NCI-H446 (cell line): ENCODE measurements at regions not wholly inside any gene's neighbourhood (a gene's known extent, or its start where the extent isn't known, plus 50 kb on each side); places are given as distances from the start of the nearest gene placed in this dataset.

ENCODE experiments used
- DNase-seq, 2 experiments: peaks; one replicate each; lab custom pipeline; 2025; lab: John Stamatoyannopoulos, UW

- DNase-seq, result no peak
These were observed 311.3 kb upstream of the ZMIZ1 start for GRCh38 chr10:78757344-78757925.

GRCh38 chr10:78758176-78758575 is 310.6 kb upstream of the ZMIZ1 start:
- DNase-seq, result no peak

- no peak for DNase-seq
These were observed 309.2 kb upstream of the ZMIZ1 start for GRCh38 chr10:78759456-78760120.

DNA sequence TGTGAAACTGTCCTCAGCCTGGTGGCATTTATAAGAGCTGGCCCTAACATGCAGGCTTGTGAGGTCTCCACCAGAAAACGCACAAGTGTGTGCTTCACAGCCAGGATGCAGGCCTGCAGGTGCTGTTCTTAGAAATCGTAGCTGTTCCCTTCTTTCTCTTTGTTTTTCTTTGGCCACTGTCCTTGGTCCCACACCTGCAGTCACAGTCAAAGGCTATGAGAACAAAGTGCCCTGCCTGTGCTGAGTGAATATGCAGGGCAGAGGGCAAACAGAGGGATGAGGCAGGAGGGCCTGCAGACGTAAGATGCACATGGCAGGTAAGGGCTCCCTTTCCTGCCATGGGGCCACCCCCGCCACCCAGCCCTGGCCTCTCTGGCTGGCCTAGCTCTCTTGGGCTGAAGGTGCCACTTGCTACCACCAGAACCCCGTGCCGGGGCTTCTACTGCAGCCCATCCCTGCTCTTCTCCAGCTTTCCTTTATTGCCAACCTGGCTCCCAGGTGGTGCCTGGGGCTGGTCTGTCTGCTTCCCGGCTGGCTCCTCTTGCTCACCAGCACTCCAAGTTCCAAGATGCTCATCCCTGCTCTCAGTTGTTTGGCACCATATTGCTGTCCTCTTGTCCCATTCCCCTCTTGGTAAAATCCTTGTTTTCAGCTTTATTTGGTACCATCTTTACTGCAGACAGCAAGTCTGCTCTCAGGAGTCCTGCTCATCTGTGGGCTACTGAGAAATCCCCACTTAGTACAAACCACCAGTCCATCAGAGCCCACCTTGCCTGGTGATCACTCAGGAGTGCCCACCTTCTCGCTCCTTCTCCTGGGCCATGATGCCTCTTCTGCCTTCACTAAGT is 308.1 kb upstream of the ZMIZ1 start:
- no peak for DNase-seq

DNA sequence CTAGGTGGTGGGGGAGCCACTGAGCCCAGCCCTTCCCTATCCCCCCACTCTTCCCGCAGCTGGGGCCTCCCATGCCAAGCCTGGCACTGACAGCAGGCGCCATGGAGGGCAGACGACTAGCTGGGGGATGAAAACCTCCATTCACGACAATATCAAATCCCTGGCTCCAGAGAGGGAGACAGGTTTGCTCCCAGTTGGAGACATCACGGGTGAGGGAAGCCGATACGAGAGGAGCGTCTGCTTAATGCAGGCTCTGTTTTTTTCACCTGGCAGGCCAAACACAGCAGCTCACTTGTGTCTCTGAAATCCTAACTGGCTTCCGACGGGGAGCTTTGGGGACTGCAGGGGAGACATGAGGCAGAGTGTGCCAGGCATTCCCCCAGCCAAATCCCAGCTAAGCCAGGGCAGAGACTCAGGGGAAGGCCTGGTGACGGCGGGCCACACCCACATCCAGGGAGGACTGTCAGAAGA is 307.4 kb upstream of the ZMIZ1 start:
- DNase-seq, result peak; percentile 73 to 87

DNA sequence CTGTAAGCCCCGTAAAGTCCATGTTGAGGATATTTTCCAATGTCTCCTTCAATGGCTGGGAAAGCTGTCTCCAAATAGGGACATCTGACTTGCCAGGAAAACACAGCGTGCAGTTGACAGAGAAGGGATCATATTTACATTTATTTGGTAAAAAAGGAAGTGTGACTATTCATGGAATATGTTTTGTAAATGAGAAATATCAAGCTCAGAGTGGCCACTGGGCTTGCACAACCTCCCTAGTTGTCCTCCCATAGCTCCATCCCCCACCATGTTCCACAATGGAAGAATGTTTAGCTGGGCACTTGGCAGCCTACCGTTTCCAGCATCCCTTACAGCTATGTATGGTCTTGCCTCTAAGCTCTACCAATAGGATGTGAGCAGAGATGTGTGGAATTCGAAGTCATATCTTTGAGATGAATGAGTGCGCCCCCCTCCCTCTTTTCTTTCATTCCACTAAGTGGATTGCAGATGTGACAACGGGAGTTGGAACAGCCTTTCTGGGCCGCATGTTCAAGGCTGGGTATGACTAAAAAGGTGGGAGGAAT is 306.6 kb upstream of the ZMIZ1 start:
- DNase-seq, result no peak

GRCh38 chr10:78763234-78763633 is 305.5 kb upstream of the ZMIZ1 start:
- no peak for DNase-seq

GRCh38 chr10:78763651-78764395 is 304.9 kb upstream of the ZMIZ1 start:
- peak in 1 of 2 experiments; percentile 7 for DNase-seq

DNA sequence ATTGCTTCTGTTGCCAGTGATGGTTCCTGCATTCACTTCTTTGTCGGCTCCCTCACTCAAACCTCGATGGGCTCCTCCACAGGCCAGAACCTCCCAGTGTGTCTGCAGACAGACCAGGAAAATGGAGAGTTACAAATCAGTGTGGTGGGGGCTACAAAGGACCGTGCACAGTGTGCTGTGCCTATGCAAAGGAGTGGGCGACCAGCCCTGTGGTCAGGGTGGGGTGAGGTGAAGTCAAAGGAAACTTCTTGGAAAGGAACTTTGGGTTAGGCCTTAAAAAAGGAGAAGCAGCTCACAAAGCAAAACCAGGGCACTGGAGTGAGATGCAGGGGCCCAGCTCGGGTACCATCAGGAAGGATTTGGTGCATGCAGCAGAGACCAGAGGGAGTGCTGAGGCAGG is 304.3 kb upstream of the ZMIZ1 start:
- no peak for DNase-seq

DNA sequence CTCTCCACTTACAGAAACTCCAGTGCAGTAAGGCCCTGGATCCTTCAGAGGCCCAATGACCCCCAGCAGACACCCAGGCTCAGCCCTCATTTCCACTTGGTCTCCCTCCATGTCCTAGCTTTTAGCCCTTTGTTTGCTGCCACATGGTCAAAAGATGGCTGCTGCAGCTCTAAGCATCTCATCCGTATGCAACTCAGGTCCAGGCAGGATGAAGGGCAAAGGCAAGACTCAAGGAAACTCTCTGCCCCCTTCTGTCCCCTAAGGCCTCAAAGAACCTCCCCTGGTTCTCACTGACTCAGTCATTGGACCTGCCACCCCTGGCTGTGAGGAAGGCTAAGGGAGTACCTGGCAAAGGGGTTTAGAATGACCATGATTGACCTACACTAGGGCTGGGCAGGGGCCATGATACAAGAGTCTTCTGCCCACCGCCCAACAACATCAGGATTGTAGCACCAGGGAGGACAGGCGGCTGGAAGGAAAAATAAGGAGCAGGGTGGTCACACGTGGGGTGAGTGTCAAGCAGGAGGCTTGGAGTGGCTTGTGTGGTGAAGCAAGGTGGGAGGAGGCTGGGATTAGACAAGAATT is 303.8 kb upstream of the ZMIZ1 start:
- DNase-seq, result no peak

DNA sequence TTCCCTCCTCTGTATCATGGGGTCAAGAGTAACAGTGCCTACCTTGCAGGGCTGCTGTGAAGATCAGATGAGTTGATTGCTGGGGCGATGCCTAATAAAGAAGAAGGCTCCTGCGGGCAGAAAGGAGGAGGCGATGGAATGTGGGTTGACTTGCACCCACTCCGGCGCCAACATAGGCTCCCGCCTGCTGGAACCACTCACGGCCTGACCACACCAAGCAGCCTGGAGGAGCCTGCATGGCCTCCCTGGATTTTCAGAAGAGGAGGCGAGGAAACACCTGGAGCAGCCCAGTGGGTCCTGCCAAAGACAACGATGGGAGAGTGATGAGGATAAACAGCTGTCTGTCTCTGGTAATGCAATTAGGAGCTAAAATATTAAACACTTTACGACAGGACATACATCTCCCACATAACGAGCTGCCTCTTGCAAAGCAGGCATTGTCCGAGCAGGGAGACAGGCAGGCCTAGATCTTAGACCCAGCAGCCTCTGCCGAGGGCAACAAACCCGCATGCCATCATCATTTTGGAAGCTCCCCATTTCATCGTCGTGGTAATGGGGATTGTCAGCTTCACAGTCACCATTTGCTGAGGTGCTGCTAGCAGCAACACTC is 302.9 kb upstream of the ZMIZ1 start:
- DNase-seq, result no peak

DNA sequence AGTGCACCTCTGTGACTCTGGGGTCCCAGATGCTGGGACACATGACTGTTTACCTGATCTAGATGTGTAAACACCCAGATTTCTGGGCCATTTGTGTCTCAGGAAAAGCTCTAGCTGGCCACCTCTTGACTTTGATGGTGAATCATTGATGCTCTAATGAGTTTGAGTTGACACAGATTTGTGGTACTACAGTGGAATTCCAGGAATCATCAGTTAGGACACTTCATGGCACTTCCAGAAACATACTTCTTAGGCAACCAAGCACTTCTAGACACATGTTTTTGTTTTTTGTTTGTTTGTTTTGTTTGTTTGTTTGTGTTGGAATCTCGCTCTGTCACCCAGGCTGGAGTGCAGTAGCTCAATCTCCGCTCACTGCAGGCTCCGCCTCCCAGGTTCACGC is 302.2 kb upstream of the ZMIZ1 start:
- no peak for DNase-seq

DNA sequence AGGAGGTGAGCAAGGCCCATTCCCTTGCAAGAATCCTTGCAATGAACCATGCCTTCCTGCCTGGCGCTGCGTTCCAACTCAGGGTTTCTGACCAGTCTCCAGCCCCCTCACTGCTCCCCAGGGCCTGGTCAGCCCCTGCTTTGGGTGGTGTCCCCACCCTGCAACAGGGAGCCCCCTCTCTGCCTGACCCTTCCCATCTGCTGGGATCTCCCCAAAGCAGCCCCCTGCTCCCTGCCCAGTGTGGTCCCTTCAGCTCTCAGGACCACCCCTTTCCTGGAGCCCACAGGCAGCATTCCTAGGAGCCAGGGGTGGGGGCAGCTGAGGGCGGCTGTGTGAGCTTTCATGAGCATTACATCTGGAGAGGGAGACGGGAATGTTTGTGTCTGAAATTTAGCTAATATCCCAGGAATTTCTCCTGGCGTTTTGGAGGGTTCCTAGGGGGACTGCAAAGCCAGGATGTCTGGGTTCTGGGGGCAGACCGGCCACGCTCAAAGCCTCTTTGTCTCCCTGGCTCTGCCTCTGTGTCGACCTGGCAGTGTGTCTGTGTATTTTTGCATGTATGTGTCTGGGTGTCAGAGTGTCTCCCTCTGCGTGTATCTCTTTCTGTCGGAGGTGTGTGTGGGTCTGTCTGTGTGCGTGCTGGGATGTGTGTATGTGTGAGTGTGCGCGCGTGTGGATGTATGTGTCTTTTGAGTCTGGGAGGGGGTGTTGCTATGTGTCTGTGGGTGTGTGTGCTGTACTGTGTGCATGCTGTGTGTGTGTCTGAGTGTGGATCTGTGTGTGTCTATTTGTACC is 300.5 kb upstream of the ZMIZ1 start:
- no peak for DNase-seq

DNA sequence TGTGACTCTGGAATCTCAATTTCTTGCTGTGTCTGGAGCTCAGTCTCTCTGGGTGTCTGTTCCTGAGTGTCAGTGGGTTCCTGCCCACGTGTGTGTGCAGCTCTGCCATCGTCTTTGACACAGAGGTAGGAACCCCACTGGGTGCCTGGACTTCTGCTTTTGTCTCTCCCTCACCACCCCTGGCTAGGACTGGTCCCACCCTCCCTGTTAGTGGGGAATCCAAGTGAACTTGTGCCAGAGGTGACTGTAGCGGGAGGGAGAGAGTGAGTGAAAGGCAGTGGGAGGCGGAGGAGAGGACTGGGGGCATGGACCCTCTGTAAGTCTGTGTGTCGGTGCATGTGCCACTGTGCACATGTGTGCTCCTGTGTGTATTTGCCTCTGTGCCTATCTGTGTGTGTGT is 299.9 kb upstream of the ZMIZ1 start:
- DNase-seq, result no peak

GRCh38 chr10:78769526-78769925 is 299.2 kb upstream of the ZMIZ1 start:
- no peak for DNase-seq

DNA sequence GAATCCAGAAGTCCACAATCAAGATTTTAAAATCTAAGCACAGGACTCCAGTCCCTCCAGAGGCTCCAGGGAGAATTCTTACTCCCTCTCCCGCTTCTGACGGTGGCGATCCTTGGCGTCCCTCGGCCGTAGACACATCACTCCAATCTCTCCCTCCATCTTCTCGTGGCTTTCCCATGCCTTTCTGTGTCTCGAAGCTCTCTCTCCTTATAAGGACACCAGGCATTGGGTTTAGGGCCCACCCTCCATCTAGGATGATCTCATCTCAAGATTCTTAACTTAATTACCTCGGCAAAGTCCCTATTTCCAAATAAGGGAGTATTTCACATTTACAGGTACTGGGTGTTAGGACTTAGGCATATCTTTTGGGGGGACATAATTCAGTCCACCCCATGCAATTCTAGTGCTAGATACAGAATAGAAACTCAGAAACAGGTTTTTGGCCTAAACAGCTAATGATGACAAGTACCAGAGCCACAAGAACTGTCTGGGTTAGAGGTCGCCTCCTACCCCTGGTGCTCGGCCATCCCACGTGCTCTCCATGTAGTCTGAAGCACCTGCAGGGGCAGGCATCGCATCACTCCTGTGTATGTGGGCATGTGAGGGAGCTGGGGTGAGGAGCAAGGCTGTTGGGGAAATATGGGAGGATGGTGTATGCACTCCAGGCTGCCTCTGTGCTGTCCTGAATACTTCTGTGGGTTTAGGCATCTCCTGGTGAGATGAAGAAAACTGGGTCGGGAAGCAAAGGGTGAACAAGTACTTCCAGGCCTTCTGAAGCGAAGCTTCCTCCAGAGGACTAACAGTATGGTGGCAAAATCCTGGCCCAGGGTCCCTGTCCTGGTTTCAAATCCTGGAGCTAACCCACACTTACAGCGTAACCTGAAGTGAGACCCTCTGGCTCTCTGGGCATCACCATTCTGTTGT is 298.3 kb upstream of the ZMIZ1 start:
- no peak for DNase-seq

DNA sequence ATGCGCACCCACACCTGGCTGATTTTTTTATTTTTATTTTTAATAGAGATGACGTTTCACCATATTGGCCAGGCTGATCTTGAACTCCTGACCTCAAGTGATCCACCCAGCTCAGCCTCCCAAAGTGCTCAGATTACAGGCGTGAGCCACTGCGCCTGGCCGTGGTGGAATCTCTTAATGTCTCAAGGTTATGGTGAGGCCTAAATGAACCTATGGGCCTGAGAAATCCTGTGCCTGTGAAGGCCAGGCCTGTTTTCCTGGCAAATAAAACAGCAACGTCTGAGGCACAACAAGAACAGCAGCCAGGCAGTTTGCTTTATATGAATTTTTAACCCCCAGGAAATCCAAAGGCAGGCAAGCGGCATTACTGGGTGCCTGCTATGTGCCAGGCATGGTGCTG is 297.5 kb upstream of the ZMIZ1 start:
- no peak for DNase-seq

DNA sequence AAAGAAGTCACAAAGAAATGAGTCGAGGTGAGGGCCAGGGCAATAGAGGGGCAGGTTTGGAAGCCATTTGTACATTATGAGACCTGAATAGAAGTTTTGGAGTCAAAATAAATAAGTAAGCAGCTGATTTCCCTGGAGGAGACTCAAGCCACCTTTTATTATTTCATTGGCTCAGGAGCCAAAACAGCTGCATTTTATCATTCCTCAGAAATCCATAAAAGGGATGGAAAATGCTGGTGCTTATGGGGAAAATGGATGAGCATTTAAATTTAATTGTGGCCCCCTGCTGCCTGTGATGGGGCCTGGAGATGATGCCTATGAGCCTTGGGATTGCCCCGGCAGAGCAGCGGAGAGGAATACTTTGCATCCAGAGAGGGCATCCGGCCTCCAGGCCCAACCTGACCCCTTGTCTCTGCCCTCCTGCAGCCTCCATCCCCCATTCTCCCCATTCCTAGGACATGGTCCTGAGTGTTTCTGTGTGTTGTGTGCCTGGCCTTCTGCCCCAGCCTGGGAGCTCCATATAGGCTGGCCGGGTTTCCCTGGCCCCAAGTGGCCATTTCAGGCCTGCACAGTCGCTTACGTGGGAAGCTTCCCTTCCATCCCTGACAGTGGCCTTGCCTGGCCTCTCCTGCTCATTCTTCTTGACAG is 296.8 kb upstream of the ZMIZ1 start:
- DNase-seq, result no peak

- no peak for DNase-seq
These were observed 296.3 kb upstream of the ZMIZ1 start for GRCh38 chr10:78772486-78772885.
